Activated CD4-positive, alpha-beta T cell treated with anti-CD3 and anti-CD28 coated beads, Interleukin-2, amount 50 U/mL, for 24 hours (primary cell): ENCODE measurements at regions not wholly inside any gene's neighbourhood (a gene's known extent, or its start where the extent isn't known, plus 50 kb on each side); places are given as distances from the start of the nearest gene placed in this dataset.

ENCODE experiments used
- DNase-seq, 2 donors: peaks; one replicate each; pipeline ENCODE4 v3.0.0-alpha.2; 2020; ENCODE audit warnings: low read depth in 1 of 2, low spot score in 1 of 2

DNA sequence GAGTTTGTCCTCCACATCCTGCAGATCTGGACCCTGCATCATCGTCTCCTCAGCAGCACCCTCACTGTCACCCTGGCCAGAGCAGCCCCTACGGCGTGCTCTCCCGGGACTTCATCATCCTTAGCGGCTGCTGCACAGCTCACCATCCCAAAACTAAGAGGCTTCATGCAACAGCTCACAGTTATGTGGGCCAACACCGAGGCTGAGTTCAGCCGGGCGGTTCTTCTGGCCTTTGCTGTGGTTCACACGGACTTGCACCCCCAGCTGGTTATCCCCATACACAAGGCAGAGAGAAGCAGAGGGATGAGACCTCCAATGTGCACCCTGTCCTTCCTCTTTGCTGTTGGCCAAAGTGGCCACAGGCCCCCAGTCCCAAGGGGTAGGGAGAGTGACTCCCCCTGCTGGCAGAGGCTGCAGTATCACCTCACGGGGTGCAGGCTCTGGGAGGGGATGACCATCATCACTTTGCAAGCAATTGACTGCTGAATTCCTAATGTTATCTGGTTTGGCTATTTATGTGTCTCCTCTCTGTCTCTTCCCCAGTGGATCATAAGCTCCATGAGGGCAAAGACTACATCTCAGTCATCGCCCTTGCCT, 276.8 kb downstream of the BRD1 start:
- no peak for DNase-seq

DNA sequence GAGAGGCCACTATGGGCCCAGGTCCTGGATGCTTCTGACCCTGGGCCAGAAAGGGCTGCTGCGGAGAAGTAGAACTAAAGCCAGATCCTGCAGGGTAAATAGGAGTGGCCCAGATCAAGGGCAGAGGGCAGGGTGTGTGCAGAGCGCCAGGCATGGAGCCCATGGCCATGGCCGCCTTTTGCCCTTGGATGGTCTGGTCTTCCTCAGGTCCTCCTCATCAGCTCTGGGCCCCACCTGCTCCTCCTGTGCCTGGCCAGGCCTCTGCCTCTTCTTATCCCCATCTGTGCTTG, 277.6 kb downstream of the BRD1 start:
- no peak for DNase-seq

DNA sequence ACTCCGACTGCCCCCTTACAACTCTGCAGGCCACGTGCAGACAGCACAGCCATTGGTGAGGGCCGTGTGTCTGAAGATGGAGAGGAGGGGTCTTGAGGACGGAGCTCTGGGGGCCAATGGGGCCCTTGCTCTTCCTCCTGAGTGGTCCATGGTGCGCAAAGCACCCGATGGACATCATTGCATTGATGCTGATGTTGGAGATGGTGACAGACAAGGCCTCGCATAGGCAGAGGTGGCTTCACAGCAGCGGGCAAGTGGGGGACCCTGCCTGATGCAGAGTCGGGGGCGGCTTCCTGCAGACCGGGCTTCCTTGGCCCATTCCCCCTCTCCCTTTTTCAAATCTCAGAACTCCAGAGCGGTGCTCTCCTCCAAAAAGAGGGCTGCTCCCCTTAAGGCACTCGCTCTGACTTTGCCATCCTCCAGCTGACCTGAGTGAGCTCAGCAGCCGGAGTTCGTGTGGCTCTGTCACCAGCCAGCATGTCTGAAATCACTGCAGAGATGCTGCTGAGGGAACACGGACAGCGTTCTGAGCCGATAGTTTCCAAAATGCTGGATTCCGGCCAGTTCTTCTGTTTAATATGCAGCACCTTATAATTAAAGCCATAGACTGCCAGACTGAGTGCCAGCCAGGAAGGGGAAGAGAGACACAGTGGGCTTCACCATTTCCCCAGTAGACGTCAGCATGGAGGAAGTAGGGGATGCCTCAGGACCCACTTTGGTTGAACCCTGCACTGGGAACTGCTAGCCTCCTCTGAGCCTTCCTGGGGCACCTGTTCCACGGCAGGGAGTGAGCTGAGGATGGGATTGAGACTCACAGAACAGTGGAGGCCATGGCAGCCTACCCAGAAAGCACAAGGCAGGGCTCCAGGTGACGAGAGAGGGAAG, 278.2 kb downstream of the BRD1 start:
- DNase-seq: no peak

DNA sequence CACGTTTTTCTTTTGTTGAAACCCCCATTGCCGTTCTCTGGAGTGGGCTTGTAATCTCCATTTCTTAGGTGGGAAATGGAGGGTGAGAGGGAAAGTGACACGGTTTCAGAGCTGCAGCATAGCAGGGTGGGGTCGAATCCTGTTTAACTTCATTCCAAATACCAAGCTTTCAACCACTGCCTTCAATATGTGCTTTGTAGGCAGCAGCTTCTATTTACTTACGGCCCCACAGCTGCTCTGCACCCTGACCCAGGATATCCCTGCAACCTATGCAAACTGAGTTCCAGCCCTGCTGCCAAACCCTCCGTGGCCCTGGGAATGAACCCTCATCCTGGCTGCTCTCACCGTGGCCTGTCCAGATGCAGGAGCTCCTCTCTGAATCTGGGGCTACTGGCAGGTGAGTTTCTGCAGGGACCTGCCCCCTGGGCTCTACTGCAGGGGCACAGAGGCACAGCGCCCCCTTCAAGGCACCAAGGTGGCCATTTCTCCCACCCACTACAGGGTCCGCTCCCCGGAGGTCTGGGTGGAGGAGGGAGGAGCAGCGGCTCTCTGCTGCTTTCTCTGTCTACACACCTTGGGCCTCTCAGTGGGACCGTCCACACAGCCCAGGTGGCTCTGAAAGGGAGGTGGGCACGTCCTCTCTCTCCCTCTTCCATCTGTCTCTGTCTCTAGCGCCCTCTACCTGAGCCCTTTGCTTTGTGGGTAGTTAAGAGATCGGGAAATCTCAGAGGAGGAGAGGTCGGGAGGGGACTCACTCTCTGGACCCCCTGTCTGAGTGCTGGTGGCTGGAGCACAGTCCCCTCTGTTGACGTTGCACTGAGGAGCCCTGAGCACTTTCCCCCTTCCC, 279.1 kb downstream of the BRD1 start:
- no peak for DNase-seq

DNA sequence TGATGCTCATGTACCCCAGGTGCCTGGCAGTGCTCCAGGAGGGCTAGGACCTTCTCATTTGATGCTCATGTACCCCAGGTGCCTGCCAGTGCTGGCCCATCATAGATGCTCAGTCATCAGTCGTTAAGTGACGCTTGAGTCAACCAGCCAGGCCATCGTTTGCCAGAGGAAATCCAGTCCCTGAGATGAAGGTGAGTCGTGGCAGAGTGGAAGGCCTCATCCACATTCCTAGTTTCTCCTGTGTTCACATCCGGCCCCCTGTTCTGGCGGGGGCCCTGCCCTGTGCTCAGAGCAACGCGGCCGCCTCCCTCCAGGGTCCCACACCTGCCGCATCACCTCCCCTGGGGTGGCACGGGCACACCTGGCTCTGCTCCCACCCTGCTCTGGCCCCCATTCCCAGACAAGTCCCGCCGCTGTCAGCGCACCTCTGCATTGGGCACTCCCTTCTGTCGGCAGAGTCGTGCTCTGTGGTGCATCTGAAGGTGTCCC, 279.9 kb downstream of the BRD1 start:
- DNase-seq: no peak

DNA sequence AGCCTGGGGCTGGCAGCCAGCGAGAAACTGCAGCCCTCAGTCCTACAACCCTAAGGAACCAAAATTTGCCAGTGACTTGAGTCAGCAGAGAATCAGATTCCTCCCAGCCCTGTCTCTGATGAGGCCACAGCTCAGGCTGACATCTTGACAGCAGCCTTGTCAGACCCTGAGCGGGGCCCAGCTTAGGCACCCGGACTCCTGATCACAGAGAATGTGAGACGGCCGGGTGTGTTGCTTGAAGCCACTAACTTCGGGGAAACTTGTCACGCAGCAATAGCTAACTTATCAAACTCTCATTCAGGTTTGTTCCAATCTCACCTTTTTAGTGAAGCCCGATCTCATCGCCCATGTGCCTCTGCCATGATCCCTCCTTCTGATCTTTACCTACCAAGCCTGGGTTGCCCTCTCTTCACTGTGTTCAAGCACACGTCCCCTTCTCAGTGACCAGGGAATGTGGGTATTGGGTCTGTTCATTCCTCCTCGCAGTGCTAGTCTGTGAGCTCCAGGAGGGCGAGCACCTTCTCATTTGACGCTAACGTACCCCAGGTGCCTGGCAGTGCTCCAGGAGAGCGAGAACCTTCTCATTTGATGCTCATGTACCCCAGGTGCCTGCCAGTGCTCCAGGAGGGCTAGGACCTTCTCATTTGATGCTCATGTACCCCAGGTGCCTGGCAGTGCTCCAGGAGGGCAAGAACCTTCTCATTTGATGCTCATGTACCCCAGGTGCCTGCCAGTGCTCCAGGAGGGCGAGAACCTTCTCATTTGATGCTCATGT, 280.7 kb downstream of the BRD1 start:
- DNase-seq: no peak

DNA sequence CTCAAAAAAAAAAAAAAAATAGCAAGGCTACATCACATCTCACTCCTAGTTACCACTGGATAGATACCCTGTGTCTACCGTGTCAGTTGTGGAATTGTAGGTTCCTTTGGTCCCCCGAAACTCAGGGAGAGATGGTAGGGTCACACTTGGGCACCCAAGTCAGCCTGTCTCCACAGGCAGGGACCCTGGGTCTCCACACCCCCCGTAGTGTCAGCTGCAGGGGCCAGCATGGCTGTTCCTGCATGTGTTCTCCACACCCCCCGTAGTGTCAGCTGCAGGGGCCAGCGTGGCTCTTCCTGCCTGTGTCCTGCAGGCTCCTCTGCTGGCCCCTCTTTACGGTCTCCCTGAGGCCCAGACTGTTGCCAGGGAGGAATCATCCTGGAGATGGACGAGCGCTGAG, 282.1 kb downstream of the BRD1 start:
- no peak for DNase-seq

DNA sequence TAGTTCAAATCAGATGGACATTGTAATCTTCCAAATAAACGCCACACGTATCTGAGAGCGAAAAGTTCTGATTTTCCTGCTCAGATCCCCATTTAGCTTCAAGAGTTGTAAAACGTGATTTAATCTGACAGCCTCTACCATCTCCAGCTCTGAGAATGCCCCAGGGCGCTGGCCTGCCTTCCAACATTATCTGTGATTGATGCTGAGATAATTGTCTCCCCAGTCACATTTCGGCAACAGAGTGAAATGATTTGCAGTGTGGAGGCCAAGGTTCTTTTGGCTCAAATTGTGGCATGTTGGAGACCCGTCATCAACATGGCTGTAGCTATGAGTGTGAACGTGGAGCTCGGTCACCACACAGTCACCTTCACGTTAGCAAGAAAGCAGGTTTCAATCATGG, 283.4 kb downstream of the BRD1 start:
- DNase-seq: no peak

DNA sequence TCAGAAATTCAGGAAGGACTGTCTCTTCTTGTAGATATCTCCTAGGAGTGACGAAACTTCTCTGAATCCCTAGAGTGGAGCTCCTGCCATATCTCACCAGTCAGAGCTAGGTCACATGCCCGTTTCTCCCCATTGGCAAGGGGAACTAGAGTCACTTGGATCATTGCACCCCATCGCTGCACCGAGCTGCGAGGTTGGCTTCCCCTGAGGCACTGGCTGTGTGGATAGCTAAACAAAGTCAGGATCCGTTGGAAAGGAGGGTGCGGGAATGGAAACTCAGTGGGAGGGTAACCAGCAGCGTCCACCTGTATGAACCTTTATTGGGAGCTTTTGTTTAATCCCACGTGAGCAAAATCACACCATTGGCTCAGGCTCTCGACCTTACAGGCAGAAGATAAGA, 283.8 kb downstream of the BRD1 start:
- no peak for DNase-seq

DNA sequence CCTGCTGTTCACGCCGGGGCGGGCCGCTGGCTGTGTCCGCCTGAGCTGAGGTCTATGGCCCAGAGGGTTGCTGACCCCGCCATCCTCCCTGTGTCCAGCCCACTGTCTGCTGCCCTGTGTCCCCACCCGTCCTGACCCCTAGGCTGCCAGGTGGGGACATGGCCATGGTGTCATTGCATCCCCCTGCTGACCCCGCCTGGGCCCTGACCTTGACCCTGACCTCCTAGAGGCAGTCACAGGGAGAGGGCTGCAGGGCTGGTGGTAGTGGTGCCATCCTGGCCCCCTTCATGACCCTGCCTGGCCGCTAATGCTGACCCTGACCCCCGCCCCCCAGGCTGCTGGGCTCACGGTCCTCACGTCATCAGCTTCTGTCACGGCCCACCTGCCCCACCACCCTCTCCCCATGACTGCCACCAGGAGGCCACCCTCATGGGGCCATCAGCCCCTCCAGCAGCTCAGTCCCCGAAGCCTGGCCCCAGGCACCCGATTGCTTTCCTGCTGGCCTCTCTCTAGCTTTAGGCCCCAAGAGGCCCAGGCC, 285.9 kb downstream of the BRD1 start:
- DNase-seq: no peak

DNA sequence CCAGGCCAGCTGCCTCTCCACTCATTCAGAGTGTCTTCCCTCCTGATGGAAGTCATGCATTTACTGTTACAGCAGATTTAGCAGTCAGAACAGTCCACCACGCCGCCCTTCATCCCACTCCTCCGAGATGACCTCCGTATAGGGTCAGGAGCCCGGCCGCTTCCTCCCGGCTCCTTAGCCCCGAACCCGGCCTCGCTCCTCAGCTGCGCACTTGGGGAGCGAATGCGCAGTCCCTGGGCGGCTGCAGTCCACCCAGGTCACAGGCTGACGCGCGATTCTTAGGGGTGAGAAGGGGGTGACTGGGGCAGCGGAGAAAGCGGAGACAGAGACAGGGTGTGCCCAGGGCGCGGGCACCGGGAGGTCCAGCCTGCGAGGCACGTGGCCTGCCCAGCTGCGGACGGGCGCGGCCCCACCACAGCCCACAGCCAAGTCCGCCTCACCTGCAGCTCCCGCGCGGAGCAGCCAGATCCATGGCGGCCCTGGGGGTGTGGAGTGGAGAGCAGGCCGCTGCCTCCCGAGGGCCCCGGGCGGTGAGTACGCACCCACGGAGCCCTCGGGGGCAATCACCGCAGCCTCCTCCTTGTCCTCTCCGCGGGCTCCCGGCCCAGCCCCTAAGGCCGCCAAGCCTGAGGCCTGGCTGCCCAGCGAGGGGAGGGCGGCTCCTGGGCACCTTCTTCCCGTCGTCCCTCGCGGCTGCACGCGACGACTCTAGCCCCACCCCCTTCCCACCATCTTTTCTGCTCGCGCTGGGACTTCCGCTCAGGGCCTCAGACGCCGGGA, 286.6 kb downstream of the BRD1 start:
- DNase-seq: no peak

DNA sequence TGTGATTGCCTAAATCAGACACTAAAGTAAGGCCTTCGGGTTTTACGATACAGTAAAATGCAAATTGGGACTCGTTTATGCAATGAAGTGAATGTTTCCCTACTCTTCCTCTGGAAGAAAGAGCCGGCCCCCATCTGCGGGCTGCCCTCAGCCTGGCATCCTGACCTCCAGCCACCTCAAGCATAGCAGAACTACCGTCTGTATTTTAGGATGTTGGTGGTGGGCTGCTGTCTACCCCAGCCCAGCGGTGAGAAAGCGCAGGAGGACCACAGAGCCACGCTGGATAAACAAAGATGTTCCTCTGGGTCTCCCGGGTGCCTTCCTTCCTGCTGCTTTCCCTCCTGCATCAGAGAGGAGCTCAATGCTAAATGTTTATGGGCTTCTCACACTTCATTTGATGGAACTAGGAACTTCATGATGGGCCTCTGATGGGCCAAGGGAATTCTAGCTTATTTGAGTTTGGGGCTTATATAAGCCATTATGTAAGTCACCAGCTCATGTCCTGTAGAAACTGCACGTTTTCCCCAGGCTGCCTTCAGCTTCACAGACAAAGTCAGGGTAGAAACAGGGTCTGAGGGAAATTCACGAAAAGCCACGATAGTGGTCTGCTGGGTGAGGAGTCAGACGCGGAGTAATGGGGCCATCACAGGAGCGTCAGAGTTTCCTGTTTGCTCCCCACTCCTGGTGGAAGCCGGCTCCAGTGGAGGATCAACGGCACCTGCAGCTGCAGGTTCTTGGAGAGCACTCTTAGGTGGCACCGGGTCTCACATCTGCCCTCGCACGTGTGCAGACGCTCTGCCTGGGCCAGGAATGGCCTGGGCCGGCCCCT, 287.4 kb downstream of the BRD1 start:
- no peak for DNase-seq

DNA sequence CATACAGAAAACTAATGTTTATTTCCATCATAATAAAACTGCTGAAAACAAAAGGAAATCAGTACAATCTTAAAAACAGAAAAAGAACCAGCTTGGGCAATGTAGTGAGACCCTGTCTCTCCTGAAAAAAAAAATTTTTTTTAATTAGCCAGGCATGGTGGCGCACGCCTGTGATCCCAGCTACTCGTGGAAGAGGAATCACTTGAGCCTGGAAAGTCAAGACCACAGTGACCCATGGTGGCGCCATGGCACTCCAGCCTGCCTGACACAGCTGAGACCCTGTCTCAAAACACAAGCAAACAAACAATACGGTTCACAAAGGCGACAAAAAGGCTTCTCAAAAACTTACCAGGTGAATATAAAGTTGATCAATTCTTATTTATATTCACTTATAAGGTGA, 289.7 kb downstream of the BRD1 start:
- DNase-seq: no peak

DNA sequence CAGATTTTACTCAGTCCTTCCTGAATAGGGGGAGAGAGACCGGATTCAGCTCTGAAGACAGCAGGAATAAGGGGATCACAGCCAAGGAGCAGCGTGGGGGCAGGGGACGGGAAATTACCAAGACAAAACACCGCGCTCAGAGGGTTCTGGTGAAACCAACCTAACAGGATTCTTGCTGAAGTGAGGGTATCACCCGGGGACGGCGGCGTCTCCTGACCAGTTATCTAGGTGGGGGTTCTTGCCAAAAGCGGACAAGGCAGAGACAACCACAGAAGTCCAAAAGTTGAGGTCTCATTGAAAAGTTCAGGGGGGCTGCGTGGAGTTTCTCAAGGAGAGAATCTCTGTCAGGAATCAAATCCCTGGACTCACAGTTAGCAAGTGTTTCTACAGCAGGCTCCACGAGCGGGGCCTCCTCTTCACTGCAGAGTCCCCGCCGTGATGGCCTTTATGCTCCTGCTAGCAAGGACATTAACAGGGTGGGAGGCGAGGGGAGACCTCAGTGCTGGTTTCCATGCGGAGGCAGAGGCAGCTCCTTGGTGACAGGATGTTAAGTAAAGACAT, 291.0 kb downstream of the BRD1 start:
- no peak for DNase-seq

DNA sequence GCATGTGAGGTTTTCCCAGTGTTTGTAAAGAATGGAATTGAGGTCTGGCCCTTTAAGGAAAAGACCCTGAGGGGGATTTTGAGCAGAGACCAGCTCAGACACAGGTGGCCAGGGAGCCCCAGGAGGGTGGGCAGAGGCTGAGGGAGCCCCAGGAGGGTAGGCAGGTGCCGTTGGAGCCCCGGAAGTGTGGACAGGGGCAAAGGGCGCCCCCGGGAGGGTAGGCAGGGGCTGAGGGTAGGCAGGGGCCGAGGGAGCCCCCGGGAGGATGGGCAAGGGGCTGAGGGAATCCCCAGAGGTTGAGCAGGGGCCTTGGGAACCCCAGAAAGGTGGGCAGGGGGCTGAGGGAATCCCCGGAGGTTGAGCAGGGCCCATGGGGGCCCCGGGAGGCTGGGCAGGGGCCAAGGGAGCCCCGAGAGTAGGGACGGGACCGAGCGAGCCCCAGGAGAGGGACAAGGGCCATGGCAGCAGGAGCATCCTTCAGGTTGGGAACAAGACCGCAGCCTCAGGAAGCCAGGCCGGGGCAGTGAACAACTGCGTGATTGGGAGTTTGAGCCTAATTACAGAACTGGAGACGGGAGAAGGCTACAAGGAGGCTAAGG, 292.0 kb downstream of the BRD1 start:
- no peak for DNase-seq

DNA sequence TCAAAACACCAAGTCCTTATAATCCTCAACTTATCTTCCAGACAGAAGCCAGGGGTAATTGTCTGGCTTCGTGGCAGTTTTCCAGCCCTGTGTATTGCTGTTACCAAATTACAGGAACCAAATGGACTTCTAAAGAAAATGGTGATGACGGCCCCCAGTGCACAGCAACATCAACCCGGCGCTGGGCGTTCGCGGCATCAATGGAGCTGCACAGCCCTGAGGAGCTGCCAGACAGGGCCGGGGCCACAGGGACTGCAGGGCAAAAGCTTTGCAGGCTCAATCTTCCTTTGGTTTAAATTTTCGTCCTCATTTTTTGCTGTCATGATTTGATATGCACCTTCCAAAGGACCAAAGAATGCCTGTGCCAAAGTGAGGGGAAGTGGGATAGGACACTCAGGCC, 292.5 kb downstream of the BRD1 start:
- DNase-seq: no peak

DNA sequence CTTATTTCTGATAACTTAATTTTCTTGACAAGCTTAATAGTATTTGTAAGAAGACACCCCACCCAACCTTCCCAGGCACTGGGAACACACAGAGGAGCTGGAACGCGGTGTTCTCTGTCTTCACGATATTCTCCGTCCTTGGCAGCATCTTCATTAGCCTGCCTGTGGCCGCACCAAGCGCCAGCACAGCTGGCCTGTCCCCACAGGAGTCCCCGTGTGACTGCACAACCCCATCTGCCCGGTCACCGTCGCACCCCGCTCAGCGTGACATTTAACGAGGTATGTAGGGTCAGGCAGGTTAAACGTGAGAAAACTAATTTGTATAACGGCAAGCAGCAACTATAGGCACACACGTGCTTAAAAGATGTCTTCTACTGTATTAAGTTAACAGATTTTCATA, 293.3 kb downstream of the BRD1 start:
- no peak for DNase-seq

DNA sequence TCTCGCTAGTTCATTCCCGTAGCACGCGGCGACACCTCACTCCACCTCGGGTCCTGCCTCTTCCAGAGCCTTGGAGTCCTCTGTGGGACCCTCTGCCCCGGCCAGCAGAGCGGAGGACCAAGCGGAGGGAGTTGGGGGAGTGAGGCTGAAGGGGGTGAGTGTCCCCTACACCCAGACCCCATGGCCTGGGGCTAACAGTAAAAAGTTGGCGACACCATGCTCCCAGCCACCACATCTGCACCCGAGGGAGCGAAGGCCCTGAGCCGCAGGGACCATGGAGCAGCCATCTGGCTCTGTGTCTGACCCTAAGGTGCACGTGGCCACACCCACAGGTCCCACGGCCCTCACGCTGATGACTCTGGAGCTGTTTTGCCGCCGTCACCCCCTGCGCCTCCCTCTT, 293.8 kb downstream of the BRD1 start:
- DNase-seq: no peak
